Liver (tissue), 8 donors: ENCODE measurements at regions not wholly inside any gene's neighbourhood (a gene's known extent, or its start where the extent isn't known, plus 50 kb on each side); places are given as distances from the start of the nearest gene placed in this dataset.

ENCODE experiments used
- DNase-seq: peaks from one replicate; pipeline ENCODE4 v3.0.0-alpha.2; 2017; ENCODE audit warnings: low spot score
- H3K27ac ChIP-seq, 2 donors: one replicate each; pipeline ENCODE4 v1.7.0; 2013; ENCODE audit warnings: inconsistent platforms in 2 of 2, low read length in 2 of 2, control low read depth in 1 of 2, low read depth in 1 of 2, mild to moderate bottlenecking in 1 of 2
- H3K27me3 ChIP-seq, 4 donors: one replicate each; pipeline versions ENCODE4 v1.6.1 to v1.7.0; 2013; ENCODE audit warnings: low read length in 3 of 4, inconsistent platforms in 1 of 4, mild to moderate bottlenecking in 1 of 4, moderate library complexity in 1 of 4; ENCODE audit not compliant: control insufficient read depth in 4 of 4, insufficient read depth in 4 of 4
- H3K36me3 ChIP-seq, 4 donors: one replicate each; pipeline versions ENCODE4 v1.6.1 to v1.7.0; 2013; ENCODE audit warnings: low read length in 3 of 4, mild to moderate bottlenecking in 3 of 4, low read depth in 1 of 4, moderate library complexity in 1 of 4; ENCODE audit not compliant: control insufficient read depth in 4 of 4, insufficient read depth in 3 of 4
- H3K4me1 ChIP-seq, 4 donors: one replicate each; pipeline versions ENCODE4 v1.6.1 to v1.7.0; 2013; ENCODE audit warnings: low read length in 3 of 4, mild to moderate bottlenecking in 3 of 4, moderate library complexity in 1 of 4; ENCODE audit not compliant: control insufficient read depth in 4 of 4, insufficient read depth in 4 of 4
- H3K4me3 ChIP-seq, 3 donors: one replicate each; pipeline versions ENCODE4 v1.6.1 to v1.7.0; 2013; ENCODE audit warnings: low read length in 3 of 3, control low read depth in 1 of 3, low read depth in 1 of 3, mild to moderate bottlenecking in 1 of 3
- H3K9ac ChIP-seq, 2 donors: one replicate each; pipeline ENCODE4 v1.7.0; 2013; ENCODE audit warnings: low read length in 2 of 2, mild to moderate bottlenecking in 2 of 2, moderate library complexity in 2 of 2, control low read depth in 1 of 2, low read depth in 1 of 2
- H3K9me3 ChIP-seq, 4 donors: one replicate each; pipeline versions ENCODE4 v1.6.1 to v1.7.0; 2013; ENCODE audit warnings: low read length in 3 of 4; ENCODE audit not compliant: control insufficient read depth in 4 of 4
- ATF3 ChIP-seq: IDR thresholded peaks from 2 replicates; pipeline ENCODE4 v1.6.1; 2016; ENCODE audit warnings: antibody characterized with exemption
- CTCF ChIP-seq: fragments of 150-350 bp; IDR thresholded peaks from 2 replicates; pipeline ENCODE4 v1.5.1; 2017; ENCODE audit warnings: improper control_type of control experiment, low read depth, low read length; ENCODE audit not compliant: missing input control
- EGR1 ChIP-seq, 2 donors: IDR thresholded peaks; 2 replicates each; pipeline ENCODE4 v1.6.1; 2016 to 2018; ENCODE audit warnings: antibody characterized with exemption in 2 of 2, low read depth in 2 of 2
- FOXA1 ChIP-seq: IDR thresholded peaks from 2 replicates; pipeline ENCODE4 v1.6.1; 2016; ENCODE audit warnings: antibody characterized with exemption
- FOXA2 ChIP-seq: IDR thresholded peaks from 2 replicates; pipeline ENCODE4 v1.6.1; 2016; ENCODE audit warnings: antibody characterized with exemption
- GABPA ChIP-seq, 2 donors: IDR thresholded peaks in 1 of 2; conservative IDR thresholded peaks in 1 of 2; 2 replicates each; pipeline ENCODE4 v1.6.1; 2016; ENCODE audit warnings: antibody characterized with exemption in 2 of 2, mild to moderate bottlenecking in 1 of 2, moderate library complexity in 1 of 2
- HNF4A ChIP-seq, 2 donors: conservative IDR thresholded peaks; 2 replicates each; pipeline ENCODE4 v1.6.1; 2016; ENCODE audit warnings: antibody characterized with exemption in 2 of 2, mild to moderate bottlenecking in 2 of 2
- HNF4G ChIP-seq: IDR thresholded peaks from 2 replicates; pipeline ENCODE4 v1.6.1; 2016; ENCODE audit warnings: antibody characterized with exemption
- JUND ChIP-seq, 2 donors: IDR thresholded peaks; 2 replicates each; pipeline ENCODE4 v1.6.1; 2016; ENCODE audit warnings: antibody characterized with exemption in 2 of 2
- MAX ChIP-seq: IDR thresholded peaks from 2 replicates; pipeline ENCODE4 v1.6.1; 2016; ENCODE audit warnings: antibody characterized with exemption
- RAD21 ChIP-seq, 2 donors: IDR thresholded peaks; 2 replicates each; pipeline ENCODE4 v1.6.1; 2016; ENCODE audit warnings: antibody characterized with exemption in 2 of 2, mild to moderate bottlenecking in 2 of 2
- SP1 ChIP-seq: IDR thresholded peaks from 2 replicates; pipeline ENCODE4 v1.6.1; 2018; ENCODE audit warnings: antibody characterized with exemption, mild to moderate bottlenecking
- TAF1 ChIP-seq: conservative IDR thresholded peaks from 2 replicates; pipeline ENCODE4 v1.6.1; 2016; ENCODE audit warnings: antibody characterized with exemption, mild to moderate bottlenecking
- YY1 ChIP-seq: IDR thresholded peaks from 2 replicates; pipeline ENCODE4 v1.6.1; 2016; ENCODE audit warnings: antibody characterized with exemption, mild to moderate bottlenecking
- ZBTB33 ChIP-seq: IDR thresholded peaks from 2 replicates; pipeline ENCODE4 v1.6.1; 2016; ENCODE audit warnings: antibody characterized with exemption
- WGBS: extraction: QIAGEN DNeasy Blood & Tissue Kit; methylation state at CpG from one replicate; pipeline ENCODE4 v1.1.7; 2013; 5-methylcytosine and 5-hydroxymethylcytosine counted together
- donor health status: healthy.
- donor health status: healthy.
- donor health status: healthy.
- donor health status: healthy.
- donor health status: healthy.

- no peak overlapping the region for H3K4me3 ChIP-seq
- no peaks in the 10 kb centered on the region for H3K36me3 ChIP-seq
- no peaks in the 10 kb centered on the region for H3K9me3 ChIP-seq
- TF ChIP-seq HNF4G (no peak), CTCF (no peak), TAF1 (no peak), JUND (IDR thresholded peaks at IDR 0.05) (no peak), RAD21 (IDR thresholded peaks at IDR 0.05) (no peak)
- DNase-seq: no peak
- no peaks in the 10 kb centered on the region for H3K4me1 ChIP-seq
- 64% methylated on average over 3 of the region's 3 CpGs for WGBS
- H3K27ac ChIP-seq: no peak overlapping the region
- H3K27me3 ChIP-seq: no peaks in the 10 kb centered on the region
- H3K9ac ChIP-seq: no peak overlapping the region
Observed at GRCh38 chr2:193693758-193694157, 1499.0 kb upstream of the TMEFF2 start.

GRCh38 chr2:193690572-193690971 is 1495.8 kb upstream of the TMEFF2 start:
- Histone ChIP-seq H3K9me3 (no peaks in the 10 kb centered on the region), H3K36me3 (no peaks in the 10 kb centered on the region), H3K27ac (no peak overlapping the region), H3K4me3 (no peak overlapping the region), H3K4me1 (no peaks in the 10 kb centered on the region), H3K9ac (no peak overlapping the region), H3K27me3 (no peaks in the 10 kb centered on the region)
- DNase-seq: no peak
- TF ChIP-seq SP1: no peak
- TF ChIP-seq GABPA (IDR thresholded peaks at IDR 0.05 in 1 of 2, conservative IDR thresholded peaks at IDR 0.05 in 1 of 2): no peak
- TF ChIP-seq HNF4A (conservative IDR thresholded peaks at IDR 0.05): no peak
- TF ChIP-seq FOXA1: no peak
- no peak for TF ChIP-seq FOXA2
- no peak for TF ChIP-seq RAD21 (IDR thresholded peaks at IDR 0.05)
- TF ChIP-seq MAX: no peak
- TF ChIP-seq TAF1: no peak
- no peak for TF ChIP-seq ATF3
- 70% methylated on average over 2 of the region's 2 CpGs for WGBS

- Histone ChIP-seq H3K4me3 (no peak overlapping the region), H3K4me1 (no peaks in the 10 kb centered on the region), H3K27me3 (no peaks in the 10 kb centered on the region), H3K36me3 (no peaks in the 10 kb centered on the region), H3K9ac (no peak overlapping the region), H3K27ac (no peak overlapping the region), H3K9me3 (no peaks in the 10 kb centered on the region)
- no peak for TF ChIP-seq FOXA1
- no peak for TF ChIP-seq ZBTB33
- TF ChIP-seq YY1: no peak
- TF ChIP-seq EGR1 (IDR thresholded peaks at IDR 0.05; ENCODE audit: low read depth in 2 of 2): no peak
- 83% methylated on average over 4 of the region's 4 CpGs for WGBS
- DNase-seq: no peak
Observed at GRCh38 chr2:193687195-193687594, 1492.5 kb upstream of the TMEFF2 start.
